ENCODE measurements at regions not wholly inside any gene's neighbourhood (a gene's known extent, or its start where the extent isn't known, plus 50 kb on each side); places are given as distances from the start of the nearest gene placed in this dataset.
"Not testable (repeated sequence)": the region's sequence is repeated elsewhere in the genome, so short reads cannot be mapped to it uniquely, and the experiment has no call there.

DNA sequence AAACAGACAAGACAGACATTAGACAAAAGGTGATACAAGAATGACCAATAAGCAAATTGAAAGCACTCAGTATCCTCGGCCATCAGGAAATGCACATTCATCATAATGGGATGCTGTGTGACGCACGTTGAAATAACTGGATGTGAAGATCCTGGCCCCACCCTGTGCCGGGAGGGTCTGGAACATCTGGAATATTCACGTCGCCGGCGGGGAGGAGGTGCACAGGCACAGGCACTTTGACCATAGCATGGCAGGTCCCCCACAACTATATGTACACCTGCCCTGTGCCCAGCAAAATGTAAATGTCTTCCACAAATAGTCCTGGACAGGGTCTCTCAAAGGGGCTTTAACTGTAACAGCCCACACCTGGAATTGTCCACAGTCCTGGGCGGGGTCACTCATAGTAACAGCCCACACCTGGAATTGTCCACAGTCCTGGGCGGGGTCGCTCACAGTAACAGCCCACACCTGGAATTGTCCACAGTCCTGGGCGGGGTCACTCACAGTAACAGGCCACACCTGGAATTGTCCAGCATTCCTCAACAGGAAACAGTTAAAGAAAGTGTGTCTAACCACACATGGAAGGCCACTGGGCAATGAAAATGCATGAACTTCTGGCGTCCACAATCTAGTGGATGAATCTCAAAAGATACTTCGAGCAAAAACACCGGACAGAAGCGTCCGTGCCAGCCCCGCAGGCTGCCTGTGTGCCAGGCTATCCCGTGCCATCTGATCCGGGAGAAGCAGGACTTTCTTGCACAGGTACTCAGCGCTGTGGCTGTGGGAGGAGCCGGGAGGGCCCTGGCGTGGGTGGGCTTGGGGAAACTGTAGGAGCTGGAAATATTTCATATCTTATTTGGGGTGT lies 113.4 kb downstream of the RTP5 start:
- DNase-seq (ENCODE audit: low spot score): no peak

DNA sequence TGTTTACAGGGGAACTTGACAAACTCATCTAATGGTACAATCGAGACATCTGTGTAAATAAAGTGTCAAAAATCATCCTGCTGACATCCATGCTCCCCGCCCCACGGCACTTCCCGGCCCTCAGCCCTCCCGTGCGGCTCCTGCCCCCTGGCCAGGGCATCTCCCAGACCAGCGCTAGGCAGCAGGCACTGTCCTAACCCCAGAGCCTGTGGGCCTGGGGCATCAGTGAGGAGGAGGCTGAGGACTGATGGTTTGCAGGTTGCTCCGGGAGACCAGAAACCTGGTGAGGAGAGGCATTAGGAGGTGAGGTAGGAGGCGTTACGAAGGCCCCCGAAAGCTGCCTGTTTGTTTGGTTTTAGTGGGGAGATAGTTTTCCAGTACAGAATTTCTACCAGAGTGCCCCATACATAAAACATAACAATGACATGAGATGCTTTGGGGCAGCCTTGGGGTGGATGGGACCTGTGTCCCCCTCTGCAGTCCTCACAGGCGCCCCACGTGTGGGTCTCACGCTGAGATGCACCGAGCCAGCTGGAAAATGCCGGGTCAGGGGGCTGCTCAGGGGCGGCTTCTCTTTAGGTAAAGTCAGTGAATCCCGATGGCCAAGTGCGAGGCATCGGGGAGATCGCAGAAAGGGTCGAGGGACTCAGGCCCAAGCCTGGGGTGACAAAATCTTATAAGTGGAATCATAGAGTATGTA lies 114.2 kb downstream of the RTP5 start:
- no peak for DNase-seq (ENCODE audit: low spot score)

DNA sequence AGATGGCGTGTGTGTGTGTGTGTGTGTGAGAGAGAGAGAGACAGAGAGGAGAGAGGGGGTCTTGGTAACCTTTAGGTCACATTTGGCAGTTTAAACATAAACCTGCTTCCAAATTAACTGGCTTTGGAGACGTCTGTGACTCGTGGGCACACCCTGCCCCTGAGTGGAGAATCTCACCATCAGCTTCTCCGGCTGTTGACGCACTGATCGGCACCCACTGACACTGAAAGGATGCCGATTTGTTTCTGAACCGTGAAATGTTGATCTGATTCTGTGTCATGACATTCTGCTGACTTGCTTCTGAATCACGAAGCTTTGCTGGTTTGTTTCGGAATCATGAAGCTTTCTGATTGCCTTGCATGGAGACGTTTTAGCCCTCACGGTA lies 114.7 kb downstream of the RTP5 start:
- no peak for DNase-seq (ENCODE audit: low spot score)

DNA sequence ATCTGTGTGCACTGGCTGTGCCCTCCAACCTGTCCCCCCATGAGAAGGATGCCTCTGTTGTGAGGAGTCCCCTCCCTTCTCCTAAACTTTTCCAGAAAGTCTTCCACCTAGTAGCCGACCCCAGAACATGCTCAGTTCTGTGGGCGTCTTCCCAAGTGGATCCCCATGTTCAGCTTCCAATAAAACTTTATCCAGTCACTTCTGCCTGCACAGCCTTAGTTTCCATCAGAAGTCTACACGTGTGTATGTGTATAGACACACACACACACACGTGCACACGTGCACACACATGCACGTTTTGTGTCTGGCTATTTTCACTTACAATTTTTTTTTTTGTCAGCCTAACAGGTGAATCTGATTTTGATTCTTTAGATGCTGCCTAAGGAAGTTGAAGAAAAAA lies 115.1 kb downstream of the RTP5 start:
- DNase-seq (ENCODE audit: low spot score): no peak

DNA sequence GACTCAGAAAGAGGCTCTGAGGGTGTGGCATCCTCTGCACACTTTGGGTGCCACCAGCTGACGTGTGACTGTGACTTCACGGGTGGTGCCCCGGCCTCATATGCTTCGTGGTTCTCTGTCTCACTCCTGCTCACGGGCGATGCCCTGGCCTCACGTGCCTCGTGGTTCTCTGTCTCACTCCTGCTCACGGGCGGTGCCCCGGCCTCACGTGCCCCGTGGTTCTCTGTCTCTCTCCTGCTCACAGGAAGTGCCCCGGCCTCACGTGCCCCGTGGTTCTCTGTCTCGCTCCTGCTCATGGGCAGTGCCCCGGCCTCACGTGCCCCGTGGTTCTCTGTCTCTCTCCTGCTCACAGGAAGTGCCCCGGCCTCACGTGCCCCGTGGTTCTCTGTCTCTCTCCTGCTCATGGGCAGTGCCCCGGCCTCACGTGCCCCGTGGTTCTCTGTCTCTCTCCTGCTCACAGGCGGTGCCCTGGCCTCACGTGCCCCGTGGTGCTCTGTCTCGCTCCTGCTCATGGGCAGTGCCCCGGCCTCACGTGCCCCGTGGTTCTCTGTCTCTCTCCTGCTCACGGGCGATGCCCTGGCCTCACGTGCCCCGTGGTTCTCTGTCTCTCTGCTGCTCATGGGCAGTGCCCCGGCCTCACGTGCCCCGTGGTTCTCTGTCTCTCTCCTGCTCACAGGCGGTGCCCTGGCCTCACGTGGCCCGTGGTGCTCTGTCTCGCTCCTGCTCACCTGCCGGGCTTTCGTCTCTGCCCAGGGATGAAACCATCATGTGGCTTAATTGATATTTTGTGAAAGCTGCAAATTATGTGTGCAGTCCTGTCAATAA lies 115.8 kb downstream of the RTP5 start:
- not testable (repeated sequence) for DNase-seq (ENCODE audit: low spot score)

DNA sequence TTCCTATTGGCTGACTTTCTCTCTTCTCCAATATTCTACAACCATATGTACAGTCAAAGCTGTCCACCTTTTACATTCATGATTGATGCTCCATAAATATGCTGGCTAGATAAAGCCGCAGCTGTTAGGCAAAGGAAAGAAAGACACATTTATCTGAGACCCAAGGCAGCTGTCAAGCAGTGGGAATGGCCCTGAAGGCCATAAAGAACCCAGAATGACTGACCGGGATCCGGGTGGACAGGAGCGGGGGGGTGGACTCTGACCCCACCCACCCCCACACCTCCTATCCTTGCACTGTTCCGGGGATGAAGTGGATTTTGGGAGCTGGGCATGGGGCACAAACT lies 116.4 kb downstream of the RTP5 start:
- DNase-seq (ENCODE audit: low spot score): no peak

DNA sequence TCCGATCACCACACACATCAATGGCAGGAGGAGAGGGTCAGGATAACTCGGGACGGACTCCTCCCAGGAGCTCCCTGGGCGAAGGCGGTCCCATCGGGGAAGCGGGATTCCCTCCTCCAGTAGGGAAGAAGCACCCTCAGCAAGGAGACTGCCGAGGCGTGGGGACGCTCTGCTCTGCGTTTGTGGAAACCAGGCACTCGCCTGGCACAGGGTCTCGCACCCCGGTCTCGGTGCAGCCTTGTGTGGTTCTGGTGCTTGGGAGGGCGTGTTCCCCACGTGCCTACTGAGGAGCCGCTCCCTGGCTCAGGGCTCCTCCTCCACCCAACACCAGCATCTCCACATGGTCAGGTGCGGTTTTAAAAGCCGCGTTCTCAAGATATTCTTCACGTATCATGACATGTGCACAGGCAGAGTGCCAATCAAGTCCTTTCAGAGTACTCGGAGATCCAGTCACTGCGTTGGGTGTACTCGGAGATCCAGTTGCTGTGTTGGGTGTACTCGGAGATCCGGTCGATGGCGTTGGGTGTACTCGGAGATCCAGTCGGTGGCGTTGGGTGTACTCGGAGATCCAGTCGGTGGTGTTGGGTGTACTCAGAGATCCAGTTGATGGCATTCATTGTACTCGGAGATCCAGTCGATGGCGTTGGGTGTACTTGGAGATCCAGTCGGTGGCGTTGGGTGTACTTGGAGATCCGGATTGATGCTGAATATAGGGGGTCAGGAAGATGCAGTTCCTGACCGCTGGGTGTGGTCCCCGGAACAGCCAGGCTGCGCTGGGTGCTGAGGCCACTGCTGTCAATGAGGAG lies 117.5 kb downstream of the RTP5 start:
- no peak for DNase-seq (ENCODE audit: low spot score)

DNA sequence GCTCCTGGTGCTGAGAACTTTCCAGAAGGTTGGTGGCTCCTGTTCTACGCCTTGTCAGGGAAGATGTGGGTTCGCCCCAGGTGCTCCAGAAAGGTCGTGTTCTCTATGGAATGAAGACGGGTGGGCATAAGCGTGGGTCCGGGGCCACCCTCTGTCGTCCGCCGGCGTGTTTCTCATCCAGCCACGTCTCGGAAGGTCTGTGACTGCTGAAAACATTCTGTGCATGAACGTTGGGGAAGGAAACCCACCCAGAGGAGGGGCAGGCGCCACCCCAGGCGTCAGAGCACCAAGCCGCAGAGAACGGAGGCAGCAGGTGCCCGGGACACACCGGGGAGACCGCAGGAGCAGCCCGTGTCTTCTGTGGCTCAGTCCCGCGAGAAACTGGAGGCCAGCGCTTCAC lies 118.2 kb downstream of the RTP5 start:
- no peak for DNase-seq (ENCODE audit: low spot score)

DNA sequence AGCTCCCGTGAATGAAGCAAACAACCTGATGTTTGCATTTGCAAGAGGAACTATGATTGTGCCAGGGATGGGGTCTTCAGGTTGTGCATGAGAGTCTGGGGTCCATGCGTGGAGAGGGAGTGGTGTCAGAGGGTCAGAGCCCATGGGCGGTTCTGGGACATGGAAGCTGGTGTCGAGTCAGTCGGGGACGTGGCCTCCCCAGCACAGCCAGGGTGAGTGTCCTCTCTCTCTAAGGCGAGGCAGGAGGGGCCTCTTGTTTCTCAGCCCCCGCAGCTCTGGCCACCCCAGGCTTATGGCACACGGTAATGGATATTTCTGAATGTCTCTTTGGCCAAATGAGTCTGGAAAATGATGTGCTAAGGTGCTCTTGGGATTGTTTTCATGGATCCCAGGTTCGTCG lies 118.6 kb downstream of the RTP5 start:
- no peak for DNase-seq (ENCODE audit: low spot score)

DNA sequence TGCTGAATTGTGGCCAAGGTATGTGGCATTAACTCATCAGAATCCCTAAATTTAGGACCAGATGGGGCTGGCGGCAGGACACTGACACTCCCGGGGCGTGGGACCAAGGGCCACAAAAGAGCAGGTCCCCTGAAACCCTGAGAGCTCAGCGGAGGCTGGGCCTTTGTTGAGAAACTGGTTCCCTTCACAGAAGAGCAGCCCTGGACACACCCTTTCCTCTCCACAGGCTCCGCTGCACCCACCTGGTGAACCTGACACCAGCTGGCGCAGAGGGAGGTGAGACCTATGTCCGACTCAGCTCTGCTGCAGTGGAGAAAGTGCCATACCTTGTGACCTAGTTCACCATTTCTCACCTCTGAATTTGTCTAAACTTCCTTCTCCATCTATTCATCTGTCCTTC lies 119.5 kb downstream of the RTP5 start:
- DNase-seq (ENCODE audit: low spot score): no peak

DNA sequence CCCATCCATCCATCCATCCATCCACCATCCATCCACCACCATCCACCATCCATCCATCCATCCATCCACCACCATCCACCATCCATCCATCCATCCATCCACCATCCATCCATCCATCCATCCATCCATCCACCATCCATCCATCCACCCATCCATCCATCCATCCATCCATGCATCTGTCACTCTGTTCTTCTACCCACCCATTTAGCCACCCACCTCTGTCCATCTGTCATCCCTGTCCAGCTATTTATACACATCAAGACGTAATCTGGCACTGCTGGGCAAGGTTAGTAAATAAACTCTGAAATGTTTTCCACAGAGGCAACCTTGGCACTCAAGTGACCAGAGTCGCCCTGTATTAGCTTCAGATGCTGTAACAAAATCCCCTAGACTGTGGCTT lies 120.9 kb downstream of the RTP5 start:
- no peak for DNase-seq (ENCODE audit: low spot score)

DNA sequence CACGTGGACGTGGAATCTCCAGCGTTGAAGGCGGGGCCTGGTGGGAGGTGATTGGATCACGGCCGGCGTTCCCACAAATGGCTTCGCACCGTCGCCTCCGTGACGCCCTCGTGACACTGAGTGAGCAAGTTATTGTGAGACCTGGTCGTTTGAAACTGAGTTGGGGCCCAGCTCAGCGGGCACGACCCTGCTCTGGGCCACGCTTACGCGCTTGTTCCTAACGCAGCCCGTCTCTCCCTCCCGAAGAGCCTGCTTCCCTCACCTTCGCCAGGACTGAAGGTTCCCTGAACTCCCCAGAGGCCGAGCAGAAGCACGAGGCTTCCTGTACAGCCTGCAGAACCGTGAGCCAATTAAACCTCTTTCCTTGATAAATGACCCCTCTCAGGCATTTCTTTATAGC lies 121.8 kb downstream of the RTP5 start:
- DNase-seq (ENCODE audit: low spot score): no peak

DNA sequence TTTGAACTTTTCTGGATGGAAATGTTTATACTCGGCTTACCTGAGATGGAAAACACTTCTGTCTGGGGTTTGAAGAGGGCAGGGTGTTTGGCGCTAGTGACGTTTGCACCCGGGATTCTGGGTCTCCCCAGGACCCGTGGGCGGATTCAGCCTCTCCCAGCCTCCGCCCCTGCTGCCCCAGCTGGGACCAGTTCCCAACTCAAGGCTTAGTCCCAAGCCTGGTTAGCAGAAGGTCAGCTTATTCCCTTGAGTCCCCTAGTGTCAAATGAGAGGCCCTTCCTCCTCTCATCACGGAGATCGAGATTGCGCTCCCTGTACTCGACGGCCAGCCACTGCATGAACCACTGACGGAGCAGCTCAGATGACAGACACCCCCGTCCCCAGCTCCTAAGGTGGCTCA lies 123.2 kb downstream of the RTP5 start:
- no peak for DNase-seq (ENCODE audit: low spot score)

DNA sequence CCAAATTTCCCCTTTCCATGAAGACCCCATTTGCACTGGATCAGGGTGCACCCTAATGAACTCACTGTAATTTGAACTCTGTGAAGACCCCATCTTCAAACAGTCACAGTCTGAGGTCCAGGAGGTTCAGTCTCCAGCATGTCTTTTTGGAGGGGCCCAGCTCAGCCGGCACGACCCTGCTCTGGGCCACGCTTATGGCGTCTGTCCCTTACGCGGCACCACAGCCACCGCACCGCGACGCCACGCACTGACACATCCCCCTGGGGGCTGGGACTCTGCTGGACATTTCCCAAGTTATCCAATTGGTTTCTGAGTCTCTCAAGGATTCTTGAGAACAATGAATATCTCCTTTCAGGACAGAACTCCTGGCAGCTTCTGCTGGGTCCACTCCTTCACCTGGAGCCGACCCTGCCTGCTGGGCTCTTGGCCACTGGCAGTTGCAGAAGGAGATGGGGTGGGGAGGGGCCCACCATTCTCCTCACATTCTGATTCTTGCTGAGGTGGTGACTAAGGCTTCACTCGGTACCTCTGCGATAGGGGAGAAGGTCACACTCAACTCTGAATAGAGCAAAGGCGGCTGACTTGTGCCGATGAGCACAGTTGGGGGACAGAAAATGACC lies 124.0 kb downstream of the RTP5 start:
- DNase-seq (ENCODE audit: low spot score): no peak

DNA sequence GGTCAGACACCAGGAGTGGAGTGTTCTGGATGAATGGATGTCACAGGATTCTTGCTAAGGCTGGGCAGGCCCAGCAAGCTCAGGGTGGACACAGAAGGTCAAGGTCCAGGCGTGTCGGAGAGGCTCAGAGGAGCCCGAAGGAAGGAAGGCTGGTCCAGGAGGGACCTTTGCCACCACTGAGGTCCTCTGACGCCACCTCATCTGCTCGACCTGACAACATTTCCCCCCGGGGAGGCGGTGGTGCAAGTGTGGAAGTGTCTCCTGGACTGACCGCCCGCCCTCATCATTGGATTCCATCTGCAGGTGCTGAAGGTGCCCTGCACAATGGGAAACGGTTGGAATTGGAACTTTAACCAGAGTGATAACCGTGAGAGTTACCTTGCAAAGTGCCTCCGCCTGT lies 124.6 kb downstream of the RTP5 start:
- DNase-seq (ENCODE audit: low spot score): no peak

DNA sequence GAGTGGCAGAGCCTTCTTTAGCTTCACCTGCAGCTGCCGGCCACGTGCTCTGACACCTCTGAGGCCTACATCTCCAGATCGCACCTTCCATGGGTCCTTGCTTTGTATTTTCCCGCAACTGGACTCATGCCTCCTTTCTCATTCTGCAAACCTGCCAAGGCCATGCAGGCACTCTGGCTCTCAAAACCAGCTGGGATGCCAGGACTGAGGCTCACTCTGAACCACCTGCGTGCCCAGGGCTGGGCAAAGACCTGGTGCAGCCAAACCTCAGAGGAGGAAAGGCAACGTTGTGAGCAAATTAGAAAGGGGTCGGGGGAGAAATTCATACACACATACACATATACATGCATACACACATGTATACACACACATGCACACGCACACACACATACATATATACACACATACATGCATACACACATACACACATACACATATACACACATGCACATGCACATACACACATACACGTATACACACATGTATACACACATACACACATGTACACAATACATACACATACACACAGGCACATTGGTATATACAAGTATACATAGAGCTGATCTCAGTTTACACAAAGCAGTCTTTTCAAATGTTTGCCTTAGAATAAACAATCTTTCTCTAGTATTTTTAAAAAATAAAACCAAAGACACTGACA lies 125.2 kb downstream of the RTP5 start:
- no peak for DNase-seq (ENCODE audit: low spot score)

DNA sequence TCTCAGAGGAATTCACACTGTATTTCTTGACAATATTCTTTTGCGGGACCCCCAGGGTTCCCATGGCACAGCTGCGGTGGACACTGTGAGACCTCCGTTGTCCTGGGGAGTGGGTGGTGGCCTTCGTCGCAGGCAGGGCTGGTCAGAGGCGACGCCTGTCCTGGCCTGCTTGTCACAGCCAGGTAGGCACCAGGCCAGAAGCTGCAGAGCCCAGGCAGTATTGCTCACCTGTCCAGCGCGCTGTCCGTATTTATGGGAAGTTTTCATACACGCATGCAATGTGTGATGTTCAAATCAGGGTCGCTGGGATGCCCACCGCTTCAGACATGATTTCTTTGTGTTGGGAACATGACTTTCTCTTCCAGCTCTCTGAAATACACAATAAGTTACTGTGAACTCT lies 126.6 kb downstream of the RTP5 start:
- DNase-seq (ENCODE audit: low spot score): no peak

DNA sequence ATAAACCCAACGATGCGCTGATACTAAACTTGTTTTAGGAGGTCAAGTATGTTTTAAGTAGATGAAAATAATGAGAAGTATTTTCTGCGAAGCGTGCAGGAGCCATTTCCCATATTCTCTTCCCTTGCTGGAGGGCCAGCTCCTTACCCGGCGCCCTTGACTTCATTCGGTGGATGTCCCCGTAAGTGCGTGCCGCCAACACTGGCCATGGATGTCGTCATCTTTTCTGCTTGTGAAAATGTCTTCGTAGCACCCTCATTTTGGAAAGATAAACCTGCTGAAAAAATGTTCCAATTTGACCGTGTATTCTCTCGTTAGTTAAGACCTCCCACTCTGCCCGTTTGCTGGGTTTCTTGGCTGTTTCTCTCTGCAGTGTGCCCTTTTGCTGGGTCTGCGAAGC lies 127.5 kb downstream of the RTP5 start:
- no peak for DNase-seq (ENCODE audit: low spot score)

DNA sequence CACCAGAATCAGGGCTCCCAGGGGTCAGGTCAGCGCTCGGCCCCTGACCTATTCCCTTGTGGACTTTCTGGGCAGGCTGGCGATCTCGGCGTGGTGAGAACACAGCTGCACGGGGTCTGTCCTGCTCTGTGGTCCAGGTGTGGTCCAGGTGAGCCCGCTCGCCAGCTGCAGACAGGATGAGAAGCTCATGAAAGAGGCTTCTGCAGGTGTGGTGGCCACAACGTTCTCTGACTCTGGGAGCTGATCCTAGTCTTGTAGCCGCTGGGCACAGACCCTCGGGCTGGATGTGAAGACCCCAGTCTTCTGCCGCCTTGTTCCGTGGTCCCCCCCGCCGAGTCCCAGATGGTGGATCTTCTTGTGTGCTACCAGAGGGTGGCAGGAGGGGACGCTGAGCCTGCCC lies 129.7 kb downstream of the RTP5 start:
- no peak for DNase-seq (ENCODE audit: low spot score)

DNA sequence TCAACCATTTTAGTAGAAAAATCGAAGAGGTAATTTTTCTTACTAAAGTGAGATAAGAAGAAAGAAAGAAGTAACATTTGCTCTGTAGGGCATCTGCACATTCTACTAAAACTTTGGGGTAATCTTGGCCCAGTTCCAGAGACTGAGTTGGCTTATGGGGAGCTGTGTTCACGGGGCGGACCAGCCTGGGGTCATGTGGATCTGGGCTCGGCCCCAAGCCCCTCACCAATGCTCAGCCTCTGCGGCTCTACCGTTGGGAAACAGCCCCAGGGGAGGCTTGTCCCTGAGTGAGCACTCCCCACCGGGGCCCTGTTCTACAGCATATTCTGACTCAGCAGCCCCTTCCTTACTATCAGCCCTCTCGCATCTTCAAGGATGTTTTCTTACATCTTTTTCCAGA lies 132.3 kb downstream of the RTP5 start:
- no peak for DNase-seq (ENCODE audit: low spot score)

DNA sequence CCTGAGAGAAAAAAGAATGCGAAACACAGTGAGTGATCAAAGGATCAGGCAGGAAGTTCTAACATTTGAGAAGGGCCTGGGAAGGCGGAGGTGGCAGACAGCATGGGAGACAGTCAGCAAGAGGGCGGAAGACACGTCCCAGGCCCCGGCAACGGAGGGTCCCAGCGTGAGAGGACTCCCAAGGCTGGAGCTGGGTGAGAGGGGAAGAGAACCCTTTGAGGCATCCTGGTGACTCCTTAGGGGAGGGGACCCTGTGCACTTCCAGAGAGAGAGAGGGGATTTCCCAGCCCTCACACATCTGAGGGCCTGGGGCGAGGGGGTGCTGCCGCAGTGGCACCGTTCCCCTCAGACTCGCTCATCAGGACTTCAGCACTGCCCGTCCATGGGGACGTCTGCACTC lies 133.4 kb downstream of the RTP5 start:
- no peak for DNase-seq (ENCODE audit: low spot score)
